ENCODE measurements at regions not wholly inside any gene's neighbourhood (a gene's known extent, or its start where the extent isn't known, plus 50 kb on each side); places are given as distances from the start of the nearest gene placed in this dataset.
A peak's percentile ranks its signal among the peaks of the same experiment; 100 is the strongest.

DNA sequence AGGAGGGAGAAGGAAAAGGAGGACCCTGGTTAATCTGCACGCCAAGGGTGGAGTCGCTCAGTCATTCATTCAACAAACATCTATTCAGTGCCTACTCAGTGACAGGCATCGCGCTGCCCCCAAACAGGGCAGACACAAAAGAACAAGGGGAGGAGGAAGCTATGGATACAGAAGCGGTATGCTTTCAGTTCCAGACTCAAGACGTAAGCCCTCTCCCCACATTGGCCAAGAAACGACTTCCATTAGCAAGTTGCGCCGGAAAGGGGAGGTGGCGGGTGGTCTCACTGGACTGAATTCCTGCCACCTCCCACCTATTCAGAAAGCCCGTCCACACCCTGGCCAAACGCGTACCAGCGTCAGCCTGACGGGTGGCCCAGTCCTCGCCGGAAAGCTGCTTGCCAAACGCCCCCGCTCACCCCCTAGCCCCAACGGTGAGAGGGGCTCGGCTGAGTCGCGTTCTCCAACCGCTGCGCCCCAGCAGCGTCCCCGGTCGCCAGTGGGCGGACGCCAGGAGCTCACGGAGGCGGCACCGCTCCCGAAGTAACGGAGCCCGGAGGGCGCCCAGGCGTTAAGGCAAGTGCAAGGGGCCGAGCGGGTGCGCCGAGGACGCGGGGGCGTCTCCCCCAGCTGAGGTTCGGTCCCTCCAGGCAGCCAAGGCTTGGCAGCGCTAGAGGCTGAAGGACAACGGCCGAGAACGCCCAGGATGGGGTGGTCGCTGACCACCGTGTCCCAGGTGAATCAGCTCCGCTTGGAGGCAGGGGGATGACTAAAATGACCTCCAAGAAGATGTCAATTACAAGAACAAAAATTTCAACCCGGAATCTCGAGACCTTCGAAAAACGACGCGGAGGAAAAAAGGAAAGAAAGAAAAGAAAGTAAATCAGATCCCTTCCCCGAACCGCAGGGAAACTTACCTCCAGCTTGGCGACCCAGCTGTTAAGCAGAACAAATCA is 470.7 kb downstream of the SOX9 start:
- DNase-seq = no peak

GRCh38 chr17:72592242-72592966 is 471.6 kb downstream of the SOX9 start:
- peak; percentile 23 to 74 for DNase-seq

GRCh38 chr17:72592967-72593325 is 472.1 kb downstream of the SOX9 start:
- DNase-seq = no peak

DNA sequence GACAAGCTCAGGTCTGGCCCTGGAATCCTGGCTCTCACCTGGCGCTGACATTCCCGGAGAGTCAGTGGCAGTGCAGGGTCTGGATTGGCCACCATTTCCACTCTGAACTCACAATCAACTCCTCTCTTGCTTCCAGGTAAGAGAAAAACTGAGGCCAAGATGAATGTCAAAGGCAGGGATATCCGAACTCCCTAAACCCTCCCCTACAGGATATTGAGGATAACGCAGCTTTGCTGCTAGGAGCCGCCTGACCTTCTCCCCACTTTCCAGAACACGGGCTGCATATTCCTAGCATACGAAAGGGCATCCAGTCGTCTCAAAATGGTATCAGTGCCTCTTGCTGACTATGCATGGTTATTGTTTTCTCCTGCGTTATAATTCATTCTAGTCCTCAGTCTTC is 473.4 kb downstream of the SOX9 start:
- DNase-seq = no peak

Data from CD4-positive, alpha-beta T cell treated with Interleukin-1 beta for 1 hour (primary cell).